ENCODE measurements at regions not wholly inside any gene's neighbourhood (a gene's known extent, or its start where the extent isn't known, plus 50 kb on each side); places are given as distances from the start of the nearest gene placed in this dataset.

DNA sequence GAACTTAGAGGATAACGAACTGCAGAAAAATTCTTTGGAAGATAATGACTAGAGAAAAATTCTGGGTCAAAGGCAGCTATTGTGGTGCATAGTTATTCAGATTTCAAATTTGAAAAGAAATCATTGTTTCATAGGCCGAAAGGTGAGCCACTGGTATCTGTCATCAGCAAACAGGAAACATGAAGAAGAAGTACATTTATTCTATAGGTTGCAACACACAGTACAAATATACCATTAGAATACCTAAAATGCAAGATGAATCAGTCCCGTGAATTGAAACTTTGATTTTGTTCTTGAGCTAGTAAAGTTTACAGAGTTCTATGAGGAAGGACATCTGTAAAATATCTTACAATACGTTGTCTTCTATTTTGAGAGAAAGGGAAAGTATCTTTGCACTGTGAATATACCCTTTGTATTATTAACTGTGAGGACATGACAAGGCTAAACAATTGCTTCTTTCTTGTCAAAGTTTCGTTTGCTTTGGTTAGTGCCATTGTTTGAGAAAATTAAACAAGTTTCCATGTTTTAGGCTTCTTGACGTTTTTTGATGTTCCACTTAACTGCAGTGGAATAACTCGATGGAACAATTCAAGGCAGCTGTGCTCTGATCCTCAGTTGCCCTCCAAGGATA, 84.7 kb downstream of the HDGFL1 start:
- intact Hi-C loops (cut with micrococcal nuclease; ENCODE audit: unreplicated experiment) = no loop called here
- H3F3A ChIP-seq (ENCODE audit: insufficient read depth, low read depth) = no peaks in the 10 kb centered on the region
- H2AFZ ChIP-seq = peak overlapping the region; percentile 9; the same call in 1 of the 2 replicates

DNA sequence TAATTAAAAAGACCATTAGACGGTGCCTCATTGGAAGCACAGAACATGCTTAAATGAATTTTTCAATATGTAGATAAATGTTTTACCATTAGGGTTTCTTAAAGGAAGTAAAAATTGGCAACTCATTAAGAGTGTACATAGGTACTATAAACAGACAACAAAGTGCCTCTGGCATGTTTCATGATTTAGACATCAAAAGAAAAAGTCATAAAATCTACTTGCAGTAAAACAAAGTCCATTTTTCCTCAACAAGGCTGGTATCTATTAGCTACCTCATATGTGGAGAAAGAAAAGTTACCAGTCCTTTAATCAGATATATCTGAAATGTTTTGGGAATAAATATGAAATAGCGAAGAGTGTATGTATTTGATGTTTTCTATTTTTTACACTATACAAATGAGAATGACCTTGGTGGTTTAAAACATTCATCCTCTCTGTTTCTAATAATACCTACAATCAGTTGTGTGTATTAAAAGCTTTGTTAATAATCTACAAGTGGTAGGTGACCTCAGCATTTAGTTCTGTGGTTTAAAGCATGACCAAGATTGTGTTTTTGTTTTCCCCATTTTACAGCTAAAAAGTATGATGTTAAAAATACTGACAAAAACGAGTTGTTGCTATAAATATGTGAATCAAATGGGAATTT, 87.5 kb downstream of the HDGFL1 start:
- ChIA-PET CTCF (no interaction called here), POLR2A (ENCODE audit: unreplicated experiment) (no interaction called here)
- intact Hi-C loops (cut with micrococcal nuclease; ENCODE audit: unreplicated experiment) = no loop called here
- no peak for DNase-seq
- no peaks in the 10 kb centered on the region for H3K27me3 ChIP-seq (ENCODE audit: insufficient read depth, low read depth)
- no peaks in the 10 kb centered on the region for H3K79me2 ChIP-seq (ENCODE audit: low read depth)
- H3K27ac ChIP-seq = no peak overlapping the region
- H3K9me2 ChIP-seq (ENCODE audit: insufficient read depth) = no peaks in the 10 kb centered on the region
- H3F3A ChIP-seq (ENCODE audit: insufficient read depth, low read depth) = no peaks in the 10 kb centered on the region
- H3K4me2 ChIP-seq = no peak overlapping the region
- H4K20me1 ChIP-seq (ENCODE audit: insufficient read depth) = no peaks in the 10 kb centered on the region
- H3K4me1 ChIP-seq (replicated peaks; ENCODE audit: insufficient read depth) = peaks cover 6% of the 10 kb centered on the region; the same call in 1 of the 2 replicates
- TF ChIP-seq, protein P1, sequence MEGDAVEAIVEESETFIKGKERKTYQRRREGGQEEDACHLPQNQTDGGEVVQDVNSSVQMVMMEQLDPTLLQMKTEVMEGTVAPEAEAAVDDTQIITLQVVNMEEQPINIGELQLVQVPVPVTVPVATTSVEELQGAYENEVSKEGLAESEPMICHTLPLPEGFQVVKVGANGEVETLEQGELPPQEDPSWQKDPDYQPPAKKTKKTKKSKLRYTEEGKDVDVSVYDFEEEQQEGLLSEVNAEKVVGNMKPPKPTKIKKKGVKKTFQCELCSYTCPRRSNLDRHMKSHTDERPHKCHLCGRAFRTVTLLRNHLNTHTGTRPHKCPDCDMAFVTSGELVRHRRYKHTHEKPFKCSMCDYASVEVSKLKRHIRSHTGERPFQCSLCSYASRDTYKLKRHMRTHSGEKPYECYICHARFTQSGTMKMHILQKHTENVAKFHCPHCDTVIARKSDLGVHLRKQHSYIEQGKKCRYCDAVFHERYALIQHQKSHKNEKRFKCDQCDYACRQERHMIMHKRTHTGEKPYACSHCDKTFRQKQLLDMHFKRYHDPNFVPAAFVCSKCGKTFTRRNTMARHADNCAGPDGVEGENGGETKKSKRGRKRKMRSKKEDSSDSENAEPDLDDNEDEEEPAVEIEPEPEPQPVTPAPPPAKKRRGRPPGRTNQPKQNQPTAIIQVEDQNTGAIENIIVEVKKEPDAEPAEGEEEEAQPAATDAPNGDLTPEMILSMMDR (conservative IDR thresholded peaks at IDR 0.05) = no peak
- no peak for TF ChIP-seq EZH2 (IDR thresholded peaks at IDR 0.05; ENCODE audit: low read depth)
- no peaks in the 10 kb centered on the region for H3K36me3 ChIP-seq (ENCODE audit: low read depth)
- H3K4me3 ChIP-seq = no peak overlapping the region
- no peak overlapping the region for H2AFZ ChIP-seq
- H3K9me3 ChIP-seq (ENCODE audit: insufficient read depth, low read depth) = no peaks in the 10 kb centered on the region
- BruUV-seq (replicated peaks) = no TSS peak

More for the DNA sequence above, 84.7 kb downstream of the HDGFL1 start:
- ChIA-PET POLR2A (ENCODE audit: unreplicated experiment) (no interaction called here), CTCF (no interaction called here)
- Histone ChIP-seq H3K9me3 (ENCODE audit: insufficient read depth, low read depth) (no peaks in the 10 kb centered on the region), H3K4me1 (replicated peaks; ENCODE audit: insufficient read depth) (peaks cover 6% of the 10 kb centered on the region; the same call in 1 of the 2 replicates), H3K27ac (no peak overlapping the region), H3K79me2 (ENCODE audit: low read depth) (no peaks in the 10 kb centered on the region), H4K20me1 (ENCODE audit: insufficient read depth) (no peaks in the 10 kb centered on the region), H3K4me2 (no peak overlapping the region), H3K27me3 (ENCODE audit: insufficient read depth, low read depth) (no peaks in the 10 kb centered on the region), H3K4me3 (no peak overlapping the region; the same call in 1 of the 2 replicates), H3K36me3 (ENCODE audit: low read depth) (no peaks in the 10 kb centered on the region), H3K9me2 (ENCODE audit: insufficient read depth) (no peaks in the 10 kb centered on the region)
- TF ChIP-seq, protein P1 (conservative IDR thresholded peaks at IDR 0.05) = no peak
- no peak for TF ChIP-seq EZH2 (IDR thresholded peaks at IDR 0.05; ENCODE audit: low read depth)
- no peak for DNase-seq
- BruUV-seq (replicated peaks) = no TSS peak

DNA sequence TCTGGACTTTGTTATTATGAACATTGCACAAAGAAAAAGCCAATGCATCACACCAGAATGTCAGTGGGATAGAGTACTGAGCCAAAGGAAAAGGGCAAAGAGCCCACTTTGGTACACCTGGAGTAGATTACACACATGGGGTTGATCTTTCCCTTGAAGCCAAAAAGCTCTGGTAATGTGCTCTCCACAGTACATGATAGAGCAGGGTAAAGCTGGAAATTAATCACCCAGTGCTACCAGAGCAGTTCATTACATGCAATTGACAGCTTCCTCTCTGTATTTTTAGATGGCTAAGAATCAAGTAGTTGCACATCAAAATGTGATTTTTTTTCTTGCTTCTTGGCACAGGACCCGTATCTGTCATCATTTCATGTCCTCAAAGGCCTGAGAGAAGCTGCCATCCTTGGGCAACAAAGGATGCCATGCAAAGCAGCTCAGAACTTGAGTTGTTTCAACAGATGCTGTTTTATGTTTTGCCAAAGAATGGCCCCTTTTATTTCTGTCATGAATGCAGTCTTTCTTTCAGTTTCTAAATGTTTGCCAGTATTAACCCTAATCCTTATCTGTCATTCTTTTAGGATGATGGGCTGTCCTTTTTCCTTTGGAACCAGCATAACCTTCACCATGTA, 88.1 kb downstream of the HDGFL1 start:
- Histone ChIP-seq H3K9me2 (ENCODE audit: insufficient read depth) (no peaks in the 10 kb centered on the region), H3K4me3 (no peak overlapping the region), H2AFZ (no peak overlapping the region), H3K27me3 (ENCODE audit: insufficient read depth, low read depth) (no peaks in the 10 kb centered on the region), H3K27ac (no peak overlapping the region), H3K9me3 (ENCODE audit: insufficient read depth, low read depth) (no peaks in the 10 kb centered on the region), H3K79me2 (ENCODE audit: low read depth) (no peaks in the 10 kb centered on the region), H3K4me1 (replicated peaks; ENCODE audit: insufficient read depth) (peaks cover 6% of the 10 kb centered on the region; the same call in 1 of the 2 replicates), H3K4me2 (no peak overlapping the region), H3F3A (ENCODE audit: insufficient read depth, low read depth) (no peaks in the 10 kb centered on the region), H4K20me1 (ENCODE audit: insufficient read depth) (no peaks in the 10 kb centered on the region), H3K36me3 (ENCODE audit: low read depth) (no peaks in the 10 kb centered on the region)
- TF ChIP-seq, protein P1 (conservative IDR thresholded peaks at IDR 0.05) = no peak
- TF ChIP-seq EZH2 (IDR thresholded peaks at IDR 0.05; ENCODE audit: low read depth) = no peak
- ChIA-PET CTCF (no interaction called here), POLR2A (ENCODE audit: unreplicated experiment) (no interaction called here)
- BruUV-seq (replicated peaks) = no TSS peak
- no peak for DNase-seq
- intact Hi-C loops (cut with micrococcal nuclease; ENCODE audit: unreplicated experiment) = no loop called here
